Esophagus muscularis mucosa (tissue), 4 donors: ENCODE measurements at regions not wholly inside any gene's neighbourhood (a gene's known extent, or its start where the extent isn't known, plus 50 kb on each side); places are given as distances from the start of the nearest gene placed in this dataset.

Experiments used
- DNase-seq: peaks from one replicate; pipeline ENCODE4 v3.0.0-alpha.2; 2017; ENCODE audit errors: extremely low spot score
- H3K27ac ChIP-seq, 4 donors: fragments of 200-600 bp; sonication (generic); replicated peaks in 1 of 4; 1 replicate in 3 of 4; 2 replicates in 1 of 4; pipeline ENCODE4 v1.5.1; 2016 to 2019; ENCODE audit warnings: mild to moderate bottlenecking in 1 of 4
- H3K27me3 ChIP-seq, 4 donors: fragments of 200-600 bp; sonication (generic); one replicate each; pipeline versions ENCODE4 v1.5.1 to v1.6.0; 2016 to 2019
- H3K36me3 ChIP-seq, 4 donors: fragments of 200-600 bp; sonication (generic); one replicate each; pipeline ENCODE4 v1.5.1; 2016 to 2019
- H3K4me1 ChIP-seq, 4 donors: fragments of 200-600 bp; sonication (generic); one replicate each; pipeline ENCODE4 v1.5.1; 2016 to 2019
- H3K4me3 ChIP-seq, 4 donors: fragments of 200-600 bp; sonication (generic); 1 replicate in 2 of 4; 2 replicates in 2 of 4; pipeline ENCODE4 v1.5.1; 2016 to 2019; ENCODE audit warnings: mild to moderate bottlenecking in 4 of 4, moderate library complexity in 1 of 4
- H3K9me3 ChIP-seq, 4 donors: fragments of 200-600 bp; sonication (generic); 1 replicate in 3 of 4; 2 replicates in 1 of 4; pipeline ENCODE4 v1.5.1; 2016 to 2019
- EP300 ChIP-seq: sonication (generic); formaldehyde crosslinking; IDR thresholded peaks from one replicate; pipeline ENCODE4 v1.6.1; 2017; ENCODE audit warnings: antibody characterized with exemption
- POLR2A ChIP-seq: fragments of 450-650 bp; IDR thresholded peaks from one replicate; pipeline ENCODE4 v1.6.1; 2017; ENCODE audit warnings: antibody characterized with exemption, moderate library complexity, mild to moderate bottlenecking, low read depth
- POLR2AphosphoS5 ChIP-seq, 2 donors: sonication (generic); formaldehyde crosslinking; IDR thresholded peaks; one replicate each; pipeline ENCODE4 v1.6.1; 2017; ENCODE audit warnings: antibody characterized with exemption in 2 of 2
- WGBS: methylation state at CpG from one replicate; pipeline ENCODE4 v1.1.5; 2018; 5-methylcytosine and 5-hydroxymethylcytosine counted together
- intact Hi-C: fragments of 100-400 bp; cut with DNase I; formaldehyde crosslinking; loops from one replicate; pipeline ENCODE4 v1.15.1; 2023
- TF ChIP-seq, protein P1 (sequence below), 3 experiments: fragments of 200-600 bp in 2 of 3; fragments of 450-650 bp in 1 of 3; sonication (generic) in 2 of 3; IDR thresholded peaks; one replicate each; pipeline ENCODE4 v1.5.1; 2017 to 2019; ENCODE audit warnings: antibody characterized with exemption in 3 of 3, mild to moderate bottlenecking in 2 of 3, moderate library complexity in 1 of 3

DNA sequence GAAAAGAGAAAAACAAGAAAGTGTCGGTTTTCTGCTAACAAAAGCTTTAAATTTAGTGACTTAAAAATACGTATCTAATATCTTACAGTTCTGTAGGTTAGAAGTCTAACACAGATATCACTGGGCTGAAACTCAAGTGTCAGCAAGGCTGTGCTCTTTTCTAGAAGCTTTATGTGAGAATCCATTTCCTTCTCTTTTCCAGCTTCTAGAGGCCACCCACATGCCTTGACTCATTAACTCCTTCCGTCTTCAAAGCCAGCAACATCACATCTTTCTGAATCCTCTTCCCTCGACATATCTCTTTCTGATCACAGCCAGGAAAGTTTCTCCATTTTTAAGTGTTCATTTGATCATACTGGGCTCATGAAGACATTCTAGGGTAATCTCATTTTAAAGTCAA is 262.0 kb downstream of the MAFB start:
- 76% methylated on average over 4 of the region's 4 CpGs for WGBS
- Histone ChIP-seq H3K27ac (no peak overlapping the region), H3K4me3 (no peak overlapping the region), H3K27me3 (no peaks in the 10 kb centered on the region), H3K36me3 (no peaks in the 10 kb centered on the region), H3K9me3 (no peaks in the 10 kb centered on the region), H3K4me1 (no peaks in the 10 kb centered on the region)
- TF ChIP-seq, protein P1, sequence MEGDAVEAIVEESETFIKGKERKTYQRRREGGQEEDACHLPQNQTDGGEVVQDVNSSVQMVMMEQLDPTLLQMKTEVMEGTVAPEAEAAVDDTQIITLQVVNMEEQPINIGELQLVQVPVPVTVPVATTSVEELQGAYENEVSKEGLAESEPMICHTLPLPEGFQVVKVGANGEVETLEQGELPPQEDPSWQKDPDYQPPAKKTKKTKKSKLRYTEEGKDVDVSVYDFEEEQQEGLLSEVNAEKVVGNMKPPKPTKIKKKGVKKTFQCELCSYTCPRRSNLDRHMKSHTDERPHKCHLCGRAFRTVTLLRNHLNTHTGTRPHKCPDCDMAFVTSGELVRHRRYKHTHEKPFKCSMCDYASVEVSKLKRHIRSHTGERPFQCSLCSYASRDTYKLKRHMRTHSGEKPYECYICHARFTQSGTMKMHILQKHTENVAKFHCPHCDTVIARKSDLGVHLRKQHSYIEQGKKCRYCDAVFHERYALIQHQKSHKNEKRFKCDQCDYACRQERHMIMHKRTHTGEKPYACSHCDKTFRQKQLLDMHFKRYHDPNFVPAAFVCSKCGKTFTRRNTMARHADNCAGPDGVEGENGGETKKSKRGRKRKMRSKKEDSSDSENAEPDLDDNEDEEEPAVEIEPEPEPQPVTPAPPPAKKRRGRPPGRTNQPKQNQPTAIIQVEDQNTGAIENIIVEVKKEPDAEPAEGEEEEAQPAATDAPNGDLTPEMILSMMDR (IDR thresholded peaks at IDR 0.05) = no peak
- no peak for TF ChIP-seq EP300
- no peak for TF ChIP-seq POLR2A
- intact Hi-C loops = no loop called here
- DNase-seq = no peak

DNA sequence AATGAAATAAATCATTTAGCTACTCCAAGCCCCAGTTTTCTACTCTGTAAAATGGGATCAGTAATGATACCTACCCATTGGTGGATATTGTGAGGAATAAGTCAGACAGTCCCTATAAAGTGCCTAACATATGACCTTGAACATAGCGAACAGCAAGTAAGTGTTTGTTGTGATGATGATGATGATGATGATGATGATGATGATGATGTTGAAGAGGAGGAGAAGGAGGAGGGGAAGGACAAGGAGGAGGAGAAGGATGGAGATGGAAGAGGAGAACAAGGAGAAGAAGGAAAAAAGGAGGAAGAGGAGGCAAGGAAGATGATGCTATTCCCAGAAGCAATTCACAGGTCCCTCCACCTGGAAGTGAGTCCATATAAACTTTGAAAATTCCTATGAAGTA is 264.3 kb downstream of the MAFB start:
- DNase-seq = no peak
- TF ChIP-seq, protein P1 (IDR thresholded peaks at IDR 0.05) = no peak
- no peak for TF ChIP-seq POLR2AphosphoS5 (IDR thresholded peaks at IDR 0.05)
- TF ChIP-seq EP300 = no peak
- no peak for TF ChIP-seq POLR2A
- Histone ChIP-seq H3K9me3 (no peaks in the 10 kb centered on the region), H3K36me3 (no peaks in the 10 kb centered on the region), H3K4me1 (no peaks in the 10 kb centered on the region), H3K27me3 (no peaks in the 10 kb centered on the region), H3K27ac (no peak overlapping the region), H3K4me3 (no peak overlapping the region)
- intact Hi-C loops = no loop called here
- WGBS = 100% methylated on average over 1 of the region's 1 CpG

DNA sequence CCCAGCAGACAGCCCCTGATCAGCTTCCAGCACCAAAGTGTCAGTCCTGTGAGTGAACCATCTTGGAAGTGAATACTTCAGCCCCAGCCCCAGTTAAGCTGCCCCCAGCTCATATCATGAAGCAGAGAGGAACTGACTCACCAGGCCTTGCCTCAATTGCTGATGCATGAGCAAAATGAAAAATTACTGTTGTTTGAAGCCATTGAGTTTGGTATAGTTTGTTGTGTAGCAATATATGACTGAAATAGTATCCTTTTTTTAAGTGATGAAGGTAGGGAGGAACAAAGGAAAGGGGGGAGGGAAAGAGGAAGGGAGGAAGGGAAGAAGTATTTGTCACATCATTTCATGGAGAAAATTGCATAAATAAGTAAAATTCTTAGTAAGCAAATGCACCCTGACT is 266.4 kb downstream of the MAFB start:
- no peaks in the 10 kb centered on the region for H3K27me3 ChIP-seq
- DNase-seq = no peak
- no peaks in the 10 kb centered on the region for H3K36me3 ChIP-seq
- intact Hi-C loops = no loop called here
- no peak overlapping the region for H3K27ac ChIP-seq
- no peak for TF ChIP-seq POLR2A
- no peaks in the 10 kb centered on the region for H3K9me3 ChIP-seq
- no peak overlapping the region for H3K4me3 ChIP-seq
- no peaks in the 10 kb centered on the region for H3K4me1 ChIP-seq

DNA sequence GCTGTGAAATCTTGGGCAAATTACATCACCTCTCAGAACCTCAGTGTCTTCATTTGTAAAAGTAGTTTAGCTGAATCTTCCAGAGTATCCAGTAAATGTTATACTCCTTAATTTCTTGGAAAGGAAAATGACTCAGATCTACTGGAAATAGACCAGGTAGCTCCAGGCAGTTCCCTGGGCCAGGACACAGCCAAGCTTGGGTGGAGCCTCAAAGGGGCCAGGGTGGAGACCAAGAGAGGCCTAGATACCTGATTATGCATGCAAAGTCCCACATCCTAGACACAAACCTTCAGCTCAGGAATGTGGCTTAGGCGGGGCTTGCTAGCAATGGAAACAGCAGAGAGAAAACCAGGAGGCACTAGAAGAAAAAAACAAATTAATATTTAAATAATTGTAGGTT is 272.8 kb downstream of the MAFB start:
- Histone ChIP-seq H3K27me3 (peaks cover 0 to 6% (median 0%) of the 10 kb centered on the region in 4 donors), H3K36me3 (no peaks in the 10 kb centered on the region), H3K4me3 (no peak overlapping the region), H3K9me3 (peaks cover 0 to 14% (median 2%) of the 10 kb centered on the region in 4 donors), H3K4me1 (no peaks in the 10 kb centered on the region), H3K27ac (no peak overlapping the region)
- DNase-seq = no peak
- TF ChIP-seq, protein P1 (IDR thresholded peaks at IDR 0.05) = no peak
- TF ChIP-seq POLR2A (no peak), POLR2AphosphoS5 (IDR thresholded peaks at IDR 0.05) (no peak)
- WGBS = 90% methylated on average over 1 of the region's 1 CpG
- intact Hi-C loops = no loop called here

DNA sequence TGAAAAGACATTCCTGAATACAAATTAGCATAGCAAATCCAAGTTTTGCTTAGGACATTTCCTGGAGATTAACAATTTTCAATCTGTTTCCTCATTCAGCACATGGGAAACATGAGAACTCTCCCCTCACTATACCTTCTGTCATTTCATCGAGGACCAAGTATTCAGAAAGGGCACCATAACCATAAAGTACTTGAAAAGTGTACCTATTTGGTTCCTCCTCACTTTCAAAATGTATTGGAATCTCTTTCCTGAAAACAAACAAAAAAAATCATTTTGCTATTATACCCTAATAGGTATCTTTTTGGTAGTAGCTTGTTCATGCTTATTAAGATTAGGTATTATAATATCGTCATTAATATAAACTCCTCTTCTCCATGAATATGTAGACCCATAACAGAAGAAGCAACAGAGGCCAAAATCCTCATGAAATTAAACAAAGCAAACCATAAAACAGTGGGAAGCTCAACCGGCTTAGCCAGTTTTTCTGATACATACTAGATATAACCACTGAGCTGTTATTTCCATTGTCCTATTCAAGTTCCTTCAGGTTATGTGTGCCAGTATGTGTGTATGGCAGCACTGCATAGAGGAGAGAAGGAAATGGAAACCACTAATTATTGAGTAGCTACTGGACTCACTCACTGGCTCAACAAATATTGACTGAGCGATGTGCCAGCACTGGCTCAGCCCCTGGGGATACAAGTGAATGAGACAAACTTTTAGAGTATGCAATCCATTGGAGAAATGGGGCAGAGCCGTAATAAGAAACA is 274.0 kb downstream of the MAFB start:
- Histone ChIP-seq H3K36me3 (no peaks in the 10 kb centered on the region), H3K27ac (no peak overlapping the region), H3K27me3 (peaks cover 0 to 7% (median 0%) of the 10 kb centered on the region in 4 donors), H3K4me3 (no peak overlapping the region), H3K4me1 (no peaks in the 10 kb centered on the region), H3K9me3 (peaks cover 0 to 14% (median 2%) of the 10 kb centered on the region in 4 donors)
- intact Hi-C loops = no loop called here
- no peak for DNase-seq
- TF ChIP-seq EP300 (no peak), POLR2AphosphoS5 (IDR thresholded peaks at IDR 0.05) (no peak), POLR2A (no peak)
- TF ChIP-seq, protein P1 (IDR thresholded peaks at IDR 0.05) = no peak
- WGBS = 87% methylated on average over 5 of the region's 5 CpGs
